HepG2 (cell line): ENCODE measurements at regions not wholly inside any gene's neighbourhood (a gene's known extent, or its start where the extent isn't known, plus 50 kb on each side); places are given as distances from the start of the nearest gene placed in this dataset.
A peak's percentile ranks its signal among the peaks of the same experiment; 100 is the strongest.

Experiments
- FOXM1 ChIP-seq: sonication (generic); formaldehyde crosslinking; IDR thresholded peaks from 2 replicates; pipeline ENCODE4 v1.5.0; 2020; ENCODE audit warnings: missing genetic modification reagents
- HOXA5 ChIP-seq: sonication (generic); formaldehyde crosslinking; IDR thresholded peaks from 2 replicates; pipeline ENCODE4 v1.4.0; 2020; ENCODE audit warnings: missing genetic modification reagents
- NR2F1 ChIP-seq, 2 experiments: fragments of 450-650 bp in 1 of 2; formaldehyde crosslinking in 1 of 2; IDR thresholded peaks; 2 replicates each; pipeline versions ENCODE4 v1.5.0 to v1.6.1; 2016 to 2020; ENCODE audit warnings: mild to moderate bottlenecking in 1 of 2, missing compliant biosample characterization in 1 of 2, missing genetic modification reagents in 1 of 2, moderate library complexity in 1 of 2
- PCBP1 ChIP-seq: fragments of 200-400 bp; formaldehyde crosslinking; IDR thresholded peaks from 2 replicates; pipeline ENCODE4 v1.6.1; 2017; ENCODE audit warnings: mild to moderate bottlenecking, low read depth, low read length, borderline replicate concordance
- SMARCE1 ChIP-seq: fragments of 450-650 bp; IDR thresholded peaks from 2 replicates; pipeline ENCODE4 v1.6.1; 2017; ENCODE audit warnings: borderline replicate concordance
- SOX13 ChIP-seq, 3 experiments: fragments of 450-650 bp in 1 of 3; sonication (generic) in 1 of 3; formaldehyde crosslinking in 1 of 3; IDR thresholded peaks in 2 of 3; conservative IDR thresholded peaks in 1 of 3; 2 replicates each; pipeline versions ENCODE4 v1.5.0 to v1.6.1; 2016 to 2020; ENCODE audit warnings: antibody characterized with exemption in 1 of 3, mild to moderate bottlenecking in 1 of 3, missing compliant biosample characterization in 1 of 3, missing genetic modification reagents in 1 of 3, moderate library complexity in 1 of 3
- TOE1 ChIP-seq: sonication (generic); formaldehyde crosslinking; IDR thresholded peaks from 2 replicates; pipeline ENCODE4 v1.4.0; 2020; ENCODE audit warnings: mild to moderate bottlenecking, missing genetic modification reagents
- ZNF256 ChIP-seq: sonication (generic); formaldehyde crosslinking; conservative IDR thresholded peaks from 2 replicates; pipeline ENCODE4 v1.4.0; 2020; ENCODE audit warnings: missing genetic modification reagents
- ZNF317 ChIP-seq: sonication (generic); formaldehyde crosslinking; IDR thresholded peaks from 2 replicates; pipeline ENCODE4 v1.5.0; 2020; ENCODE audit warnings: mild to moderate bottlenecking, missing genetic modification reagents
- ZNF343 ChIP-seq: sonication (generic); formaldehyde crosslinking; IDR thresholded peaks from 2 replicates; pipeline ENCODE4 v1.4.0; 2020; ENCODE audit warnings: mild to moderate bottlenecking, missing genetic modification reagents
- ZNF510 ChIP-seq: sonication (generic); formaldehyde crosslinking; IDR thresholded peaks from 2 replicates; pipeline ENCODE4 v1.4.0; 2020; ENCODE audit warnings: low read depth, mild to moderate bottlenecking, missing genetic modification reagents
- ZNF598 ChIP-seq: sonication (generic); formaldehyde crosslinking; IDR thresholded peaks from 2 replicates; pipeline ENCODE4 v1.5.1; 2020; ENCODE audit warnings: mild to moderate bottlenecking, missing genetic modification reagents, borderline replicate concordance
- TF ChIP-seq, protein P1 (sequence below): sonication (generic); formaldehyde crosslinking; IDR thresholded peaks from 2 replicates; pipeline ENCODE4 v1.4.0; 2020; ENCODE audit warnings: missing genetic modification reagents, borderline replicate concordance
- TF ChIP-seq, protein P2 (sequence below), 2 experiments: fragments of 450-650 bp in 1 of 2; sonication (generic) in 1 of 2; formaldehyde crosslinking; IDR thresholded peaks; 2 replicates each; pipeline versions ENCODE4 v1.5.0 to v1.8.0; 2020 to 2022; ENCODE audit warnings: mild to moderate bottlenecking in 1 of 2, missing genetic modification reagents in 1 of 2
- TF ChIP-seq, protein P3 (sequence below): sonication (generic); formaldehyde crosslinking; IDR thresholded peaks from 2 replicates; pipeline ENCODE4 v1.5.1; 2020; ENCODE audit warnings: missing genetic modification reagents, mild to moderate bottlenecking, borderline replicate concordance
- TF ChIP-seq, protein P4 (sequence below): sonication (generic); formaldehyde crosslinking; IDR thresholded peaks from 2 replicates; pipeline ENCODE4 v1.4.0; 2020; ENCODE audit warnings: low read depth, missing genetic modification reagents

DNA sequence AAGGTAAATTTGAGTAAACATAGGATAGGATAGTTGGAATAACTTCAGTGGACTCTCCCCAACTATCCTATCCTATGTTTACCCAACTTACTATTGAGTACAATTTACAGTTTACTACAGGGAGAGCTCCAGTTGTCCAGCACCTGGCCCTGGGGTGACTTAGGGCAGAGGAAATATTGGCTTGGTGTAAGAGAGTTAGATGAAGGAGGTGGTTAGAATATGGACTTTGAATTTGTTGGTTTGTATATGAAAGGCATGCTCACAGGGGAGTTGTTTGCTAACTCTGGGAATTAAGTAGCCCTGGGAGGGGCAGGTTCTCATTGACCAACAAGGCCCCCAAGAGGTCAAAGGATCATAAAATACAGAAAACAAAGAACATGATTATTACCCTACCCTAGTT lies 497.7 kb downstream of the ARL4A start (continued):
- TF ChIP-seq, protein P1, sequence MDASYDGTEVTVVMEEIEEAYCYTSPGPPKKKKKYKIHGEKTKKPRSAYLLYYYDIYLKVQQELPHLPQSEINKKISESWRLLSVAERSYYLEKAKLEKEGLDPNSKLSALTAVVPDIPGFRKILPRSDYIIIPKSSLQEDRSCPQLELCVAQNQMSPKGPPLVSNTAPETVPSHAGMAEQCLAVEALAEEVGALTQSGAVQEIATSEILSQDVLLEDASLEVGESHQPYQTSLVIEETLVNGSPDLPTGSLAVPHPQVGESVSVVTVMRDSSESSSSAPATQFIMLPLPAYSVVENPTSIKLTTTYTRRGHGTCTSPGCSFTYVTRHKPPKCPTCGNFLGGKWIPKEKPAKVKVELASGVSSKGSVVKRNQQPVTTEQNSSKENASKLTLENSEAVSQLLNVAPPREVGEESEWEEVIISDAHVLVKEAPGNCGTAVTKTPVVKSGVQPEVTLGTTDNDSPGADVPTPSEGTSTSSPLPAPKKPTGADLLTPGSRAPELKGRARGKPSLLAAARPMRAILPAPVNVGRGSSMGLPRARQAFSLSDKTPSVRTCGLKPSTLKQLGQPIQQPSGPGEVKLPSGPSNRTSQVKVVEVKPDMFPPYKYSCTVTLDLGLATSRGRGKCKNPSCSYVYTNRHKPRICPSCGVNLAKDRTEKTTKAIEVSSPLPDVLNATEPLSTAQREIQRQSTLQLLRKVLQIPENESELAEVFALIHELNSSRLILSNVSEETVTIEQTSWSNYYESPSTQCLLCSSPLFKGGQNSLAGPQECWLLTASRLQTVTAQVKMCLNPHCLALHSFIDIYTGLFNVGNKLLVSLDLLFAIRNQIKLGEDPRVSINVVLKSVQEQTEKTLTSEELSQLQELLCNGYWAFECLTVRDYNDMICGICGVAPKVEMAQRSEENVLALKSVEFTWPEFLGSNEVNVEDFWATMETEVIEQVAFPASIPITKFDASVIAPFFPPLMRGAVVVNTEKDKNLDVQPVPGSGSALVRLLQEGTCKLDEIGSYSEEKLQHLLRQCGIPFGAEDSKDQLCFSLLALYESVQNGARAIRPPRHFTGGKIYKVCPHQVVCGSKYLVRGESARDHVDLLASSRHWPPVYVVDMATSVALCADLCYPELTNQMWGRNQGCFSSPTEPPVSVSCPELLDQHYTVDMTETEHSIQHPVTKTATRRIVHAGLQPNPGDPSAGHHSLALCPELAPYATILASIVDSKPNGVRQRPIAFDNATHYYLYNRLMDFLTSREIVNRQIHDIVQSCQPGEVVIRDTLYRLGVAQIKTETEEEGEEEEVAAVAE (CRISPR knock-in tag) = no peak
- TF ChIP-seq HOXA5 (CRISPR knock-in tag) (no peak), FOXM1 (no peak), SMARCE1 (no peak), ZNF256 (CRISPR knock-in tag) (no peak), ZNF598 (CRISPR knock-in tag) (no peak), ZNF343 (CRISPR knock-in tag) (no peak), SOX13 (IDR thresholded peaks at IDR 0.05) (peak; percentile 83), SOX13 (CRISPR knock-in tag; conservative IDR thresholded peaks at IDR 0.05 in 1 of 2, IDR thresholded peaks at IDR 0.05 in 1 of 2) (peak in 1 of 2 experiments; percentile 90; a peak in 2 of 4 replicates), NR2F1 (CRISPR knock-in tag; IDR thresholded peaks at IDR 0.05) (peak; percentile 79 to 92; a peak in 3 of 4 replicates), PCBP1 (no peak), ZNF510 (CRISPR knock-in tag) (no peak), ZNF317 (CRISPR knock-in tag) (no peak), TOE1 (CRISPR knock-in tag) (no peak)
- TF ChIP-seq, protein P2, sequence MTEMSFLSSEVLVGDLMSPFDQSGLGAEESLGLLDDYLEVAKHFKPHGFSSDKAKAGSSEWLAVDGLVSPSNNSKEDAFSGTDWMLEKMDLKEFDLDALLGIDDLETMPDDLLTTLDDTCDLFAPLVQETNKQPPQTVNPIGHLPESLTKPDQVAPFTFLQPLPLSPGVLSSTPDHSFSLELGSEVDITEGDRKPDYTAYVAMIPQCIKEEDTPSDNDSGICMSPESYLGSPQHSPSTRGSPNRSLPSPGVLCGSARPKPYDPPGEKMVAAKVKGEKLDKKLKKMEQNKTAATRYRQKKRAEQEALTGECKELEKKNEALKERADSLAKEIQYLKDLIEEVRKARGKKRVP (CRISPR knock-in tag; IDR thresholded peaks at IDR 0.05) = 0 out of 4 replicates have a peak, but pooled peaks of 1 of the 2 experiments have one; percentile 30
- TF ChIP-seq, protein P3, sequence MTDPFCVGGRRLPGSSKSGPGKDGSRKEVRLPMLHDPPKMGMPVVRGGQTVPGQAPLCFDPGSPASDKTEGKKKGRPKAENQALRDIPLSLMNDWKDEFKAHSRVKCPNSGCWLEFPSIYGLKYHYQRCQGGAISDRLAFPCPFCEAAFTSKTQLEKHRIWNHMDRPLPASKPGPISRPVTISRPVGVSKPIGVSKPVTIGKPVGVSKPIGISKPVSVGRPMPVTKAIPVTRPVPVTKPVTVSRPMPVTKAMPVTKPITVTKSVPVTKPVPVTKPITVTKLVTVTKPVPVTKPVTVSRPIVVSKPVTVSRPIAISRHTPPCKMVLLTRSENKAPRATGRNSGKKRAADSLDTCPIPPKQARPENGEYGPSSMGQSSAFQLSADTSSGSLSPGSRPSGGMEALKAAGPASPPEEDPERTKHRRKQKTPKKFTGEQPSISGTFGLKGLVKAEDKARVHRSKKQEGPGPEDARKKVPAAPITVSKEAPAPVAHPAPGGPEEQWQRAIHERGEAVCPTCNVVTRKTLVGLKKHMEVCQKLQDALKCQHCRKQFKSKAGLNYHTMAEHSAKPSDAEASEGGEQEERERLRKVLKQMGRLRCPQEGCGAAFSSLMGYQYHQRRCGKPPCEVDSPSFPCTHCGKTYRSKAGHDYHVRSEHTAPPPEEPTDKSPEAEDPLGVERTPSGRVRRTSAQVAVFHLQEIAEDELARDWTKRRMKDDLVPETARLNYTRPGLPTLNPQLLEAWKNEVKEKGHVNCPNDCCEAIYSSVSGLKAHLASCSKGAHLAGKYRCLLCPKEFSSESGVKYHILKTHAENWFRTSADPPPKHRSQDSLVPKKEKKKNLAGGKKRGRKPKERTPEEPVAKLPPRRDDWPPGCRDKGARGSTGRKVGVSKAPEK = no peak
- TF ChIP-seq, protein P4, sequence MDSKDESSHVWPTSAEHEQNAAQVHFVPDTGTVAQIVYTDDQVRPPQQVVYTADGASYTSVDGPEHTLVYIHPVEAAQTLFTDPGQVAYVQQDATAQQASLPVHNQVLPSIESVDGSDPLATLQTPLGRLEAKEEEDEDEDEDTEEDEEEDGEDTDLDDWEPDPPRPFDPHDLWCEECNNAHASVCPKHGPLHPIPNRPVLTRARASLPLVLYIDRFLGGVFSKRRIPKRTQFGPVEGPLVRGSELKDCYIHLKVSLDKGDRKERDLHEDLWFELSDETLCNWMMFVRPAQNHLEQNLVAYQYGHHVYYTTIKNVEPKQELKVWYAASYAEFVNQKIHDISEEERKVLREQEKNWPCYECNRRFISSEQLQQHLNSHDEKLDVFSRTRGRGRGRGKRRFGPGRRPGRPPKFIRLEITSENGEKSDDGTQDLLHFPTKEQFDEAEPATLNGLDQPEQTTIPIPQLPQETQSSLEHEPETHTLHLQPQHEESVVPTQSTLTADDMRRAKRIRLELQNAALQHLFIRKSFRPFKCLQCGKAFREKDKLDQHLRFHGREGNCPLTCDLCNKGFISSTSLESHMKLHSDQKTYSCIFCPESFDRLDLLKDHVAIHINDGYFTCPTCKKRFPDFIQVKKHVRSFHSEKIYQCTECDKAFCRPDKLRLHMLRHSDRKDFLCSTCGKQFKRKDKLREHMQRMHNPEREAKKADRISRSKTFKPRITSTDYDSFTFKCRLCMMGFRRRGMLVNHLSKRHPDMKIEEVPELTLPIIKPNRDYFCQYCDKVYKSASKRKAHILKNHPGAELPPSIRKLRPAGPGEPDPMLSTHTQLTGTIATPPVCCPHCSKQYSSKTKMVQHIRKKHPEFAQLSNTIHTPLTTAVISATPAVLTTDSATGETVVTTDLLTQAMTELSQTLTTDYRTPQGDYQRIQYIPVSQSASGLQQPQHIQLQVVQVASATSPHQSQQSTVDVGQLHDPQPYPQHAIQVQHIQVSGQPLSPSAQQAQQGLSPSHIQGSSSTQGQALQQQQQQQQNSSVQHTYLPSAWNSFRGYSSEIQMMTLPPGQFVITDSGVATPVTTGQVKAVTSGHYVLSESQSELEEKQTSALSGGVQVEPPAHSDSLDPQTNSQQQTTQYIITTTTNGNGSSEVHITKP (CRISPR knock-in tag) = no peak
